DMS 273 (cell line): ENCODE measurements at regions not wholly inside any gene's neighbourhood (a gene's known extent, or its start where the extent isn't known, plus 50 kb on each side); places are given as distances from the start of the nearest gene placed in this dataset.

ENCODE experiments used
- DNase-seq: peaks from one replicate; lab custom pipeline; 2025; ENCODE audit not compliant: unreplicated experiment; lab: John Stamatoyannopoulos, UW

GRCh38 chr12:111224186-111225066 is 144.5 kb downstream of the PHETA1 start:
- peak; percentile 22 for DNase-seq

- no peak for DNase-seq
These were observed 146.4 kb downstream of the PHETA1 start for GRCh38 chr12:111222523-111222922.

DNA sequence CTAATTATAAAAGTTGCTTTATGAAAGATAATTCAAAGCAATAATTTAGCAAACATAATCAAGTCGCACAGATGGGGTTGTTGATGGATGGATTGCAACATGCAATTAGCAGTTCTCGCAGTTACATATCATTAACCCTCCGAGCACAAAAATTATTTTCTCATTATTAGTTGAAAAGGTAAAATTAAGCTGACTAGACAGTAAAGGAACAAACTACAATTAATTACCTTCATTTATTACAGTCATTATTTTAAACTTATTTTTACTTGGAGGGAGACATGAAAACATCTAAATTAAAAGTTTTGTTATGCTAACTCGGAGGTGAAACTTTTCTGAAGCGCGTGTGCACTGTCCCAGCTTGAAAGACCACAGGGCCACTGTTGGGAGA is 146.9 kb downstream of the PHETA1 start:
- DNase-seq = no peak

DNA sequence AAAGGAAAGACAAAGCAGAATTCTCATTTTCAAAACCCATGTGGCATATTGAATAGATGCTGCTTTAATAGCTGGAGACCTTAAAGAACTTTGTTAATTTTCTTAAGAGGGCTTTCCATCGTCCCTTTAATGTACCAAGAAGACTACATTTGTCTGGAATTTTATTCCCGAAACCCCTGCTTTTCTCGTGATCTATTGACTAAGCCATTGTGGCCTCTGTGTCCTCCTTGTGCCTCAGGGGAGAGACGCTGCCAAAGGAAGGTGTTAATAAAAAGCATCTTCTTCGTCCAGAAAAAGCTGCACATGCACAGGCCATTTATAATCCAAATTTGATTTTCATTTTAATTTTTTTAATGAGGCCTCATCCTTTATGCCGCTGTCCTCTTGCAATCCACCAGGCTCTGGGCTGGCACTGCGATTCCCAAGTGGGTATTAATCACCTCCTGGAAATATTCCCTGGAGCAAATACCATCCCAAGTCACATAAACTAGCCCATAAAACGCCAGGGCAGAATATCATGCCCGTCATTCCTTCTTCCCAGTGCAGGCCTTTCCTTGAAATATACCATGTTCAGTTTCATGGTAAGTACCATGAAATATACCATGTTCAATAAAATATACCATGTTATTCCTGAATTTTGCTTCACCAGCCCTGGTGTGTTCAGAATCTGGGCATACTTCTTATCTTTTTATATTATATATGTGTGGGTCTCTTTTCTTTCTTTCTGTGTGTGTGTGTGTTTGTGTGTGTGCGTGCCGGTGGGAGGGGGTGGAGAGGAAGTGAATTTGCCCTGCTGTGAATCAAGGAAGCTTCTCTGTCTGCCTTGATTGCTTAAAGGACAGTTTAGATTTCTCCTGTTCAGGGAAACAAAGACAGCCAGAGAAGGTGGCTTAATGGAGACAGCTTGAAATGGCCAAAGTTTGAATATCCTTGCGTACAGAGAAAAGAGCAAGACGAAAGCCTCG is 147.6 kb downstream of the PHETA1 start:
- no peak for DNase-seq

DNA sequence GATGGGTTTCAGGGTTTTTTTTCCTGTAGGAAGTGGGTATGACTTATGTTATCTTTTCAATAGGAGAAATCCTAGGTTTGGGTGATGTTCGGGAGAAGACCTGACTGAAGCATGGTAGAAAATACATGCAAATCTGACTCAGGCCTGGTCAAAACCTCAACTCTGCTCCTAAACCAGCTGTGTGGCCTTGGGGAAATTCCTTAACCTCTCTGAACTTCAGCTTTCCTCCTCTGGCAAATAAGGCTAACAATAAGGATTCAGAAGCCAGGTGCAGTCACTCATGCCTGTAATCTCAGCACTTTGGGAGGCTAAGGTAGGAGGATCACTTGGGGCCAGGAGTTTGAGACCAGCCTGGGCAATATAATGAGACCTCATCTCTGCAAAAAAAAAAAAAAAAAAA is 148.5 kb downstream of the PHETA1 start:
- DNase-seq = no peak

DNA sequence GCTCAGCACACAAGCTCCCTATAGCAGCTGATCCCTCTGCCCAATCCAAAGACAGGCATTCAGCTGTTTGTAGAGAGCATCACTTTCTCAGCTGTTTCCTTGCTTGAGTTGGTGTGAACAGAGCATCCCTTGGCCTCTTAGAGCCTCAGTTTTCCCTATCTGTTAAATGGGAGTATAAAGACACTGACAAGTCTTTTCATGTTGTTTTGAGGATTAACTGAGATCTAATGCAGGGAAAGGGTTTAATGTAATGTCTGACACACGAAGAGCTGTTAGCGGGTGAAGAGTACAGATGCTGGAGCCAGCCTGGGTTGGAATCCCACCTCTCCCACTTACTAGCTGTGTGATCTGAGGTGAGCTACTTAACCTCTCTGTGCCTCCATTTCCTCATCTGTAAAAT is 149.5 kb downstream of the PHETA1 start:
- DNase-seq = no peak

DNA sequence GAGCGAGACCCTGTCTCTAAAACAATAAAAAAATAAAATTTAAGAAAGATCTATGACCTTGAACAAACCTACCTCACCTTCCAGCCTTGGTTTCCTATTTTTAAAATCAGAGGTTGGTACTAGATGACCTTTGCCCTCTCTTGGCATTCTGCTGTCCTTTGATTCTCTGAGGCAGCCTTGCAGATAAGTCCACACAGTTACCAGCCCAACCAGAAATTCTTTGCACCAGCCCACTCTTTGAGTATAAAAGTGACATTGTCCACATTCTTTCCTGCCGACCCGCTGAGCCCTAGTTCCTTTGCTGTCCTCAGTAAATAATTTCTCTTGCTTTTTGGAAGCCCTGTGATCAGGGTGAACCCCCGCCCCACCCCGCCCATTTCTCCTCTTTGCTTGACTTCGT is 150.4 kb downstream of the PHETA1 start:
- no peak for DNase-seq

GRCh38 chr12:111216387-111217159 is 152.3 kb downstream of the PHETA1 start:
- no peak for DNase-seq

- no peak for DNase-seq
These were observed 153.0 kb downstream of the PHETA1 start for GRCh38 chr12:111215881-111216280.

GRCh38 chr12:111214401-111214800 is 154.5 kb downstream of the PHETA1 start:
- no peak for DNase-seq

GRCh38 chr12:111213561-111213960 is 155.3 kb downstream of the PHETA1 start:
- DNase-seq = no peak

DNA sequence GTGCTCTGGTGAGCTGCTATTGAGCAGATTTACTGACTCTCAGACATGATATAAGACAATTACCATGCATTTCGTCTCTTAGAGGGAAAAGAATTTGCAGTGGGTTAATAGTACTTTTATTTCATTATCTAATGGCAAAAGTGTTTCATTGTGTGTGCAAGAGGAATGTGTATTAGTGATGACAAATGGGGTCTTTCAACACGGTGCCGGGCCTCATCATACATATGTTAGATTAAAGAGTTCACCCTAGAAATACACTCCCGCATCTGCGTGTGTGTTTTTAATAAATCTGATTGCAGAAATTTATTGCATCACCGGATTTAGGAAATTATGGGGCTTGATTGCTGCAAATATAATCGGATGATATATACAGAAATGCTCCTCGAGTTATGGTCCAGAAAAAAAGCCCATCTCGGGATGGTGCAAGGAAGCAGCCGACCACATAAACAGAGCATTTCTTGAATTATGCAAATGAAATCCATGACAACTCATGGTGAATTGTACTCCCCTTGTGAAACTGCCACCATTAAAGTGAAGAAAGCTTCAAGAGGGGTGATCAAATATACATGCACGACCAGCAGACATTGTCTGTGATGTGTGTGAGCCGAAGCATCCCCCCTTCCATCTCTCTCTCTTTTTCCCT is 156.0 kb downstream of the PHETA1 start:
- DNase-seq = no peak

DNA sequence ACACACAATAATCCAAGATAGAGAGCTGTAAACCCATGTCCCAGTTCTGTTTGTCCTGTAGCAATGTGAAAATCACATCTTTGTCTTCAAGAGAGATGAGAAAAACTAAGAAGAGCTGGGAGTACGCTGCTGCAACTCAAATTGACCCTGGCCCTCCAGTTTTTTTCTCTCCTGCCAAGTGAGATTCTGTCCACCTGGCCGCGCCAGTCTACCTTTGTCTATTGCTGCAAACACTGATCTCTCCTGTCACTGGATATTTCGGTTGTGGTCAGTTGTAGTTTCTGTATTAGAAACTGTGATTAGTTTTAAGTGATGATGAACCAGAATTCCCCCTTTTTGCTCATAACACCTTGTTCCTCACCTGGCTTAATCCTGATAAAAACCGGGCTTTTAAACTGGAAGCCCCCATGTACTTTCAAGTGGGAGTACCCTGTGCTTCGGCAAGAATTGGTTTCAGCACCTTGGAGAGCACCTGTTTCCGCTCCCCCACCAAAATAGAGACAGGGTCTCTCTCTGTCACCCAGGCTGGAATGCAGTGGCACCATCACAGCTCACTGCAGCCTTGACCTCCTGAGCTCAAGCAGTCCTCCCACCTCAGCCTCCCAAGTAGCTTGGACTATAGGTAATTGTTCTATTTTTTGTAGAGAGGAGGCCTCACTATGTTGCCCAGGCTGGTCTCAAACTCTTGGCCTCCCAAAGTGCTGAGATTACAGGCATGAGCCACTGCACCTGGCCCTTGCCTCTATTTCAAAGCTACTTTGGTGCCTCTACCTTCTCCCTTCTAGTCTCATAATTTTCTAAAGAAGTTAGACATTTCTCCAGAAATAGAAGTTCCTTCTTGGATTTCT is 156.8 kb downstream of the PHETA1 start:
- peak; percentile 9 for DNase-seq

DNA sequence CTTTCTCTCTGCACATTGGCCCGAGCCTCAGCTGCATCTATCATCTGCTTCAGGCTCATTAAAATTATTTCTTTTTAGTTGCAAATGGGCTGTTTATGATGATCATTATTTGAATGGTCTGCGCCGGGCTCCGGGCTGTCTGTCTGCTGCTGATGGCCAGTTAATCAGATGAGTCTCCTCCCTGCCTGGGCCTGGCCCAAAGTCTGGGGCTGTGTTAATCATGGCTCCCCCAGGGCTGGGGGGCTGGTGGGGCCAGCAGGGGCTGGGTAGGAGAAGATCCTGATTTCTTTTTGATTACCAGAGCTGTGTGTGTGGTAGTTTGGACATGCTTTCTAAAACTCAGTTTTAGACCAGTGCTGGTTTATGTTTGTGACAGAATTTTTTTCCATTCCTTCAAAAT is 159.1 kb downstream of the PHETA1 start:
- no peak for DNase-seq

DNA sequence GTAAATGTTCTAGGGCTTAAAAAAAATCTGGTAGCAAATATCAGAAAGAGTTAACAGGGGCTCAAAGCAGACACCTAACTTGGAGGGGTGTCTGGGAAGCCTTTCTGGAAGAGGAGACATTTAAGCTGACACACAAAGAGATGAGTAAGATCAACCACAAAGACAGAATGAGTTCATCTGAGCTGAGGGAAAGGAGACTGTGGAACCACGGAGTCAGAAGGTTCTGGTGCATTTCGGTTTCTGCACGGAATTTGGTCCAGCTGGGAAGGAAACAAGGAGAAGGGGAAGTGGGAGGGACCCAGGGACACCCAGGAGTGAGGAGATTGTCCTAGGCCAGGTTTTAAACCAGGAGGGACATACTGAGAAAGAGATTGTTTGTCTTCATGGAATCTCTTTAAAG is 161.1 kb downstream of the PHETA1 start:
- DNase-seq = no peak

- no peak for DNase-seq
These were observed 164.1 kb downstream of the PHETA1 start for GRCh38 chr12:111204788-111205241.

DNA sequence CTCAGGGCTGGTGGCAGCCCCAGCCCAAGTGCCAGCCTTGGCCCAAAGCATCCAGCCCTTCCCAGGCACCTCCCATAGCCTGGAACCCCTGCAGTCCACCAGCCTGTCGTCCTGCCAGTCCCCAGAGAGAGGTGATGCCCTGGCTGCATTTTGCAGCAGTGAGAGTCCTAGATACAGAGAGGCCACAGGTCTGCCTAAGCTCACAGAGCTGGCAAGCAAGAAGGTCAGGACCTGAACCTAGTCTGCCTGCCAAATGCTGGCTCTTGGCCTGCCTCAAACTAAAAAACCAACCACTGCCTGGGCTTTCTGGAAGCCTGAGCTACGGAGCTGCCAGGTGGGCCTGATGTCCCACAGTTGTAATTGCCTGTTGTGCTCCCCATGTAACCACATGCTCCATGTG is 164.9 kb downstream of the PHETA1 start:
- DNase-seq = no peak

GRCh38 chr12:111203446-111203845 is 165.4 kb downstream of the PHETA1 start:
- DNase-seq = no peak

- DNase-seq = no peak
These were observed 166.5 kb downstream of the PHETA1 start for GRCh38 chr12:111202237-111202915.
